H1 (cell line): ENCODE measurements at regions not wholly inside any gene's neighbourhood (a gene's known extent, or its start where the extent isn't known, plus 50 kb on each side); places are given as distances from the start of the nearest gene placed in this dataset.

ENCODE experiments used
- FOSL1 ChIP-seq: IDR thresholded peaks from 2 replicates; pipeline ENCODE4 v1.6.1; 2011; ENCODE audit warnings: mild to moderate bottlenecking, low read depth, low read length, moderate library complexity; ENCODE audit not compliant: insufficient read depth
- JUND ChIP-seq: IDR thresholded peaks from 2 replicates; pipeline ENCODE4 v1.6.1; 2011; ENCODE audit warnings: mild to moderate bottlenecking, improper control_type of control experiment, low read length
- NRF1 ChIP-seq: IDR thresholded peaks from 2 replicates; pipeline ENCODE4 v1.6.1; 2011; ENCODE audit warnings: mild to moderate bottlenecking, low read depth, low read length, improper control_type of control experiment

DNA sequence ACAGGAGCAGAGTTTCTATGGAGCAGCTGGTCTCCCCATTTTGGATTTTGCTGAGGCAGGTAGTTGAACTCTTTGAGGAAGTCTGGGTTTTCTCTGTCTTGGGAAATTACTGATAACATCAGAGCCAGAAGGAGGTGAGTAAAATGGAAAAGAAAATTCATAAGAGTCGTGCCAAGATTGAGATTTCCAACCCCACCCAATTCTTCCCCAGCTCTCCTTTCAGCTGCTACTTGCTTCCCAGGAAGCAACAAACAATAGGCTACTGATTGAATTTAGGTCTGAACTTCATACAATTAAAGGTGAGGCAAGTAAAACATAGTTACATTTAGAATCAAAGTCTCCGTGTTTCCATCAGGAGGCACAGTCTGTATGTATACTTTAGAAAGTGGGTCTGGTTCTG, 54.6 kb upstream of the EOLA2 start (continued):
- no peak for TF ChIP-seq FOSL1
- no peak for TF ChIP-seq NRF1
- TF ChIP-seq JUND = no peak
